HCT116 (cell line): ENCODE measurements at regions not wholly inside any gene's neighbourhood (a gene's known extent, or its start where the extent isn't known, plus 50 kb on each side); places are given as distances from the start of the nearest gene placed in this dataset.

Experiments used
- ATAC-seq: fragments of 200-7000 bp; cut with Tn5 transposase; 2 replicates; pipeline ENCODE4 v1.9.1; 2020; ENCODE audit warnings: mild to moderate bottlenecking, moderate library complexity
- BruUV-seq: library from RNA; stranded (reverse); fragments of 400-500 nt; replicated peaks from 2 replicates; lab custom pipeline; 2021; lab: Mats Ljungman, UMichigan
- CTCF ChIA-PET: fragments of 300-600 bp; sonication (Branson Sonifier 250); formaldehyde crosslinking; loops from one replicate; lab custom pipeline; 2021; ENCODE audit warnings: antibody characterized with exemption; lab: Charles Lee
- POLR2A ChIA-PET: fragments of 300-600, 350-600 bp; sonication (Branson Sonifier 250); formaldehyde crosslinking; loops from one replicate; lab custom pipeline; 2021; ENCODE audit warnings: antibody characterized with exemption; lab: Charles Lee
- RAD21 ChIA-PET, 2 experiments: fragments of 300-600 bp; sonication (Branson Sonifier 250); formaldehyde crosslinking; loops; one replicate each; lab custom pipeline; 2023; ENCODE audit warnings: low total read pairs in 2 of 2; ENCODE audit not compliant: uncharacterized antibody in 2 of 2, unreplicated experiment in 2 of 2, low non-redundant PET in 1 of 2; lab: Charles Lee
- DNase-seq: peaks from one replicate; pipeline ENCODE4 v3.0.0-alpha.2; 2010; ENCODE audit warnings: low read depth, low spot score
- H2AFZ ChIP-seq: fragments of 200-600 bp; shearing (Covaris generic), sonication (generic); 2 replicates; pipeline ENCODE4 v1.6.1; 2017; ENCODE audit warnings: low read depth, mixed run types, mixed read lengths, antibody characterized with exemption, low read length; ENCODE audit not compliant: poor library complexity, severe bottlenecking
- H3K27ac ChIP-seq: 2 replicates; pipeline ENCODE4 v1.5.1; 2012; ENCODE audit warnings: low read depth, low read length
- H3K27me3 ChIP-seq: fragments of 200-600 bp; sonication (generic); 2 replicates; pipeline ENCODE4 v1.6.1; 2016; ENCODE audit warnings: mixed run types, low read length, mixed read lengths; ENCODE audit not compliant: insufficient read depth
- H3K36me3 ChIP-seq, 2 experiments: fragments of 200-500 bp in 1 of 2; fragments of 200-600 bp in 1 of 2; sonication (Bioruptor generic) in 1 of 2; sonication (generic) in 1 of 2; 2 replicates each; pipeline versions ENCODE4 v1.5.1 to v1.6.1; 2014 to 2016; ENCODE audit warnings: low read length in 2 of 2, inconsistent platforms in 1 of 2, mixed read lengths in 1 of 2, mixed run types in 1 of 2; ENCODE audit not compliant: insufficient read depth in 2 of 2, control insufficient read depth in 1 of 2
- H3K4me1 ChIP-seq, 2 experiments: fragments of 200-600 bp in 1 of 2; sonication (generic) in 1 of 2; 2 replicates each; pipeline versions ENCODE4 v1.5.1 to v1.6.1; 2012 to 2017; ENCODE audit warnings: low read length in 2 of 2, inconsistent platforms in 1 of 2, mild to moderate bottlenecking in 1 of 2, mixed read lengths in 1 of 2, mixed run types in 1 of 2, moderate library complexity in 1 of 2; ENCODE audit not compliant: insufficient read depth in 2 of 2, control insufficient read depth in 1 of 2
- H3K4me2 ChIP-seq: fragments of 200-600 bp; sonication (generic); 2 replicates; pipeline ENCODE4 v1.6.1; 2017; ENCODE audit warnings: mixed run types, low read length, mixed read lengths
- H3K4me3 ChIP-seq, 2 experiments: fragments of 200-600 bp in 1 of 2; sonication (generic) in 1 of 2; replicated peaks in 1 of 2; 2 replicates each; pipeline ENCODE4 v1.5.1; 2011 to 2016; ENCODE audit warnings: low read length in 2 of 2, control low read depth in 1 of 2, low read depth in 1 of 2, mild to moderate bottlenecking in 1 of 2, mixed read lengths in 1 of 2, mixed run types in 1 of 2
- H3K79me2 ChIP-seq: fragments of 200-600 bp; sonication (generic); 2 replicates; pipeline ENCODE4 v1.6.1; 2017; ENCODE audit warnings: mild to moderate bottlenecking, mixed run types, low read length, moderate library complexity, mixed read lengths; ENCODE audit not compliant: insufficient read depth
- H3K9ac ChIP-seq: fragments of 200-600 bp; sonication (generic); 2 replicates; pipeline ENCODE4 v1.6.1; 2016; ENCODE audit warnings: low read length, mixed read lengths
- H3K9me2 ChIP-seq: fragments of 200-600 bp; sonication (generic), shearing (Covaris generic); 2 replicates; pipeline ENCODE4 v1.6.1; 2017; ENCODE audit warnings: mixed run types, mild to moderate bottlenecking, moderate library complexity; ENCODE audit not compliant: insufficient read depth
- H3K9me3 ChIP-seq, 2 experiments: fragments of 200-500 bp in 1 of 2; fragments of 200-600 bp in 1 of 2; sonication (Bioruptor generic) in 1 of 2; sonication (generic) in 1 of 2; 2 replicates each; pipeline ENCODE4 v1.6.1; 2014 to 2017; ENCODE audit warnings: low read length in 2 of 2, mixed read lengths in 2 of 2, inconsistent platforms in 1 of 2, low read depth in 1 of 2, mild to moderate bottlenecking in 1 of 2, mixed run types in 1 of 2, moderate library complexity in 1 of 2; ENCODE audit not compliant: control insufficient read depth in 1 of 2, insufficient read depth in 1 of 2
- H4K20me1 ChIP-seq: fragments of 200-600 bp; sonication (generic), shearing (Covaris generic); 2 replicates; pipeline ENCODE4 v1.6.1; 2017; ENCODE audit warnings: mixed run types, mild to moderate bottlenecking, moderate library complexity; ENCODE audit not compliant: insufficient read depth
- ATF3 ChIP-seq: IDR thresholded peaks from 2 replicates; pipeline ENCODE4 v1.6.1; 2012
- CBX3 ChIP-seq: IDR thresholded peaks from 2 replicates; pipeline ENCODE4 v1.6.1; 2012; ENCODE audit warnings: low read depth
- CEBPB ChIP-seq: IDR thresholded peaks from 2 replicates; pipeline ENCODE4 v1.6.1; 2012; ENCODE audit warnings: low read depth
- CTCF ChIP-seq, 3 experiments: fragments of 200-600 bp in 1 of 3; sonication (generic) in 1 of 3; IDR thresholded peaks in 2 of 3; conservative IDR thresholded peaks in 1 of 3; 2 replicates each; pipeline ENCODE4 v1.5.1; 2012 to 2017; ENCODE audit warnings: low read depth in 2 of 3, low read length in 2 of 3, antibody characterized with exemption in 1 of 3, borderline replicate concordance in 1 of 3, control low read depth in 1 of 3, mild to moderate bottlenecking in 1 of 3, mixed read lengths in 1 of 3, mixed run types in 1 of 3, moderate library complexity in 1 of 3; ENCODE audit not compliant: insufficient read depth in 1 of 3
- ELF1 ChIP-seq: IDR thresholded peaks from 2 replicates; pipeline ENCODE4 v1.6.1; 2012; ENCODE audit warnings: low read depth, borderline replicate concordance
- EZH2 ChIP-seq: fragments of 200-600 bp; sonication (generic); IDR thresholded peaks from 2 replicates; pipeline ENCODE4 v1.6.1; 2017; ENCODE audit warnings: antibody characterized with exemption, mixed run types
- MAX ChIP-seq: IDR thresholded peaks from 2 replicates; pipeline ENCODE4 v1.6.1; 2012
- POLR2A ChIP-seq: IDR thresholded peaks from 2 replicates; pipeline ENCODE4 v1.7.0; 2011; ENCODE audit warnings: borderline replicate concordance; ENCODE audit not compliant: insufficient read depth, insufficient read length; ENCODE audit errors: extremely low read depth
- REST ChIP-seq: IDR thresholded peaks from 2 replicates; pipeline ENCODE4 v1.6.1; 2012; ENCODE audit warnings: low read depth
- YY1 ChIP-seq: IDR thresholded peaks from 2 replicates; pipeline ENCODE4 v1.6.1; 2011; ENCODE audit warnings: low read length, low read depth, moderate library complexity, mild to moderate bottlenecking; ENCODE audit not compliant: insufficient replicate concordance; ENCODE audit errors: extremely low read depth
- ZBTB33 ChIP-seq: IDR thresholded peaks from 2 replicates; pipeline ENCODE4 v1.6.1; 2011; ENCODE audit warnings: mild to moderate bottlenecking, low read length, moderate library complexity; ENCODE audit not compliant: insufficient replicate concordance; ENCODE audit errors: extremely low read depth
- intact Hi-C: fragments of 100-400 bp; cut with micrococcal nuclease; formaldehyde crosslinking; loops from 2 replicates; pipeline ENCODE4 v1.10.0; 2022

- H4K20me1 ChIP-seq, result no peaks in the 10 kb centered on the region
- H3K9ac ChIP-seq, result no peak overlapping the region
- DNase-seq (no peak), ATAC-seq (no peak)
- ChIA-PET POLR2A (no interaction called here), RAD21 (no interaction called here), CTCF (no interaction called here)
- H3K4me1 ChIP-seq, result no peaks in the 10 kb centered on the region
- no peak for TF ChIP-seq CBX3
- no peak for TF ChIP-seq ZBTB33
- TF ChIP-seq REST, result no peak
- TF ChIP-seq ATF3, result no peak
- no peak for TF ChIP-seq ELF1
- no peak for TF ChIP-seq MAX
- TF ChIP-seq CTCF (IDR thresholded peaks at IDR 0.05 in 2 of 3, conservative IDR thresholded peaks at IDR 0.05 in 1 of 3; ENCODE audit: borderline replicate concordance in 1 of 3, insufficient read depth in 1 of 3, low read depth in 2 of 3, low read length in 2 of 3), result no peak
- TF ChIP-seq YY1, result no peak
- TF ChIP-seq EZH2, result no peak
- no peak for TF ChIP-seq POLR2A
- TF ChIP-seq CEBPB, result no peak
- intact Hi-C loops, result no loop called here
- H3K79me2 ChIP-seq, result no peaks in the 10 kb centered on the region
- H3K27ac ChIP-seq, result no peak overlapping the region
- no peaks in the 10 kb centered on the region for H3K9me2 ChIP-seq
- no peaks in the 10 kb centered on the region for H3K9me3 ChIP-seq
- H3K4me2 ChIP-seq, result no peak overlapping the region
- H3K36me3 ChIP-seq, result no peaks in the 10 kb centered on the region
- H2AFZ ChIP-seq, result no peak overlapping the region
- no peak overlapping the region for H3K4me3 ChIP-seq
- BruUV-seq, result no TSS peak
- H3K27me3 ChIP-seq, result no peaks in the 10 kb centered on the region
Measured at GRCh38 chr5:173686950-173687349, 70.5 kb upstream of the BOD1 start.
